Smooth muscle cell (in vitro differentiated cells): ENCODE measurements at regions not wholly inside any gene's neighbourhood (a gene's known extent, or its start where the extent isn't known, plus 50 kb on each side); places are given as distances from the start of the nearest gene placed in this dataset.

ENCODE experiments used
- DNase-seq: peaks from one replicate; lab custom pipeline; 2025; ENCODE audit not compliant: unreplicated experiment; lab: John Stamatoyannopoulos, UW
- H2AFZ ChIP-seq: fragments of 200-600 bp; sonication (generic); 2 replicates; pipeline ENCODE4 v1.6.0; 2016; ENCODE audit warnings: antibody characterized with exemption, low read depth, mild to moderate bottlenecking
- H3F3A ChIP-seq: fragments of 200-600 bp; sonication (generic); 2 replicates; pipeline ENCODE4 v1.6.0; 2017; ENCODE audit warnings: antibody characterized with exemption, low read depth
- H3K27ac ChIP-seq: fragments of 200-600 bp; sonication (generic); 2 replicates; pipeline ENCODE4 v1.5.1; 2016; ENCODE audit warnings: low read depth, mild to moderate bottlenecking
- H3K27me3 ChIP-seq: fragments of 200-600 bp; sonication (generic); 2 replicates; pipeline ENCODE4 v1.6.1; 2016; ENCODE audit warnings: low read depth, mild to moderate bottlenecking
- H3K36me3 ChIP-seq: fragments of 200-600 bp; sonication (generic); 2 replicates; pipeline ENCODE4 v1.5.1; 2016; ENCODE audit warnings: low read depth
- H3K4me1 ChIP-seq: fragments of 200-600 bp; sonication (generic); 2 replicates; pipeline ENCODE4 v1.5.1; 2016; ENCODE audit warnings: low read depth
- H3K4me2 ChIP-seq: fragments of 200-600 bp; sonication (generic); 2 replicates; pipeline ENCODE4 v1.6.0; 2016; ENCODE audit warnings: mild to moderate bottlenecking
- H3K4me3 ChIP-seq: fragments of 200-600 bp; sonication (generic); 2 replicates; pipeline ENCODE4 v1.5.1; 2016; ENCODE audit warnings: mild to moderate bottlenecking
- H3K79me2 ChIP-seq: fragments of 200-600 bp; sonication (generic); 2 replicates; pipeline ENCODE4 v1.6.0; 2016; ENCODE audit warnings: low read depth, mild to moderate bottlenecking
- H3K9ac ChIP-seq: fragments of 200-600 bp; sonication (generic); 2 replicates; pipeline ENCODE4 v1.6.0; 2016; ENCODE audit warnings: low read depth
- H3K9me3 ChIP-seq: fragments of 200-600 bp; sonication (generic); replicated peaks from 2 replicates; pipeline ENCODE4 v1.5.1; 2016; ENCODE audit warnings: low read depth
- H4K20me1 ChIP-seq: fragments of 200-600 bp; sonication (generic); 2 replicates; pipeline ENCODE4 v1.6.0; 2016; ENCODE audit warnings: low read depth
- WGBS: methylation state at CpG from one replicate; pipeline ENCODE4 v1.1.7; 2016; ENCODE audit warnings: low lambda C conversion rate; 5-methylcytosine and 5-hydroxymethylcytosine counted together
- TF ChIP-seq, protein P1 (sequence below): fragments of 200-600 bp; sonication (generic); IDR thresholded peaks from 2 replicates; pipeline ENCODE4 v1.5.1; 2017; ENCODE audit warnings: borderline replicate concordance, mild to moderate bottlenecking, antibody characterized with exemption; ENCODE audit not compliant: insufficient read depth, poor library complexity, severe bottlenecking

DNA sequence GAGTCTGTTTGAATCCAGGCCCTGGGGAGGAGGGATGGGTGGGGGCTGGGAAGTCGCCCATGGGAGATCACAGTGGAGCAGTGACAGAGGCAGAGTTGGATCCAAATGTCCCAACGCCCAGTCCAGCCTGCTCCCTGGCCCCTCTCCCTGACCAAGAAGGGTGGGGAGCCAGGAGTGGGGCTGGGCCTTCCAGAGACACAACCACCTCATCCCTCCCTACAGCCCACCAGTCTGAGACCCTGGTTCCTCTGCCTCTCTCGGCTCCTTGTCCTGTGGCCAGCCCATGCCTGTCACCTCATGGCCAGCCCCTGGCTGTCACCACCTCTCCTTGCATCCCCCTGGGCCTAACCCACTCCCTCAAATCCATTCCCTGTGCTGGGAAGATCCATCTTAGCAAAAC is 71.2 kb upstream of the PRR5 start:
- Histone ChIP-seq H3F3A (no peaks in the 10 kb centered on the region), H3K36me3 (no peaks in the 10 kb centered on the region), H3K27ac (no peak overlapping the region), H3K4me2 (no peak overlapping the region), H3K9ac (no peak overlapping the region), H3K4me1 (no peaks in the 10 kb centered on the region), H3K27me3 (no peaks in the 10 kb centered on the region), H3K9me3 (no peaks in the 10 kb centered on the region), H3K79me2 (no peaks in the 10 kb centered on the region), H3K4me3 (no peak overlapping the region), H2AFZ (no peak overlapping the region), H4K20me1 (no peaks in the 10 kb centered on the region)
- TF ChIP-seq, protein P1, sequence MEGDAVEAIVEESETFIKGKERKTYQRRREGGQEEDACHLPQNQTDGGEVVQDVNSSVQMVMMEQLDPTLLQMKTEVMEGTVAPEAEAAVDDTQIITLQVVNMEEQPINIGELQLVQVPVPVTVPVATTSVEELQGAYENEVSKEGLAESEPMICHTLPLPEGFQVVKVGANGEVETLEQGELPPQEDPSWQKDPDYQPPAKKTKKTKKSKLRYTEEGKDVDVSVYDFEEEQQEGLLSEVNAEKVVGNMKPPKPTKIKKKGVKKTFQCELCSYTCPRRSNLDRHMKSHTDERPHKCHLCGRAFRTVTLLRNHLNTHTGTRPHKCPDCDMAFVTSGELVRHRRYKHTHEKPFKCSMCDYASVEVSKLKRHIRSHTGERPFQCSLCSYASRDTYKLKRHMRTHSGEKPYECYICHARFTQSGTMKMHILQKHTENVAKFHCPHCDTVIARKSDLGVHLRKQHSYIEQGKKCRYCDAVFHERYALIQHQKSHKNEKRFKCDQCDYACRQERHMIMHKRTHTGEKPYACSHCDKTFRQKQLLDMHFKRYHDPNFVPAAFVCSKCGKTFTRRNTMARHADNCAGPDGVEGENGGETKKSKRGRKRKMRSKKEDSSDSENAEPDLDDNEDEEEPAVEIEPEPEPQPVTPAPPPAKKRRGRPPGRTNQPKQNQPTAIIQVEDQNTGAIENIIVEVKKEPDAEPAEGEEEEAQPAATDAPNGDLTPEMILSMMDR, result no peak
- 67% methylated on average over 2 of the region's 3 CpGs for WGBS
- DNase-seq, result no peak

DNA sequence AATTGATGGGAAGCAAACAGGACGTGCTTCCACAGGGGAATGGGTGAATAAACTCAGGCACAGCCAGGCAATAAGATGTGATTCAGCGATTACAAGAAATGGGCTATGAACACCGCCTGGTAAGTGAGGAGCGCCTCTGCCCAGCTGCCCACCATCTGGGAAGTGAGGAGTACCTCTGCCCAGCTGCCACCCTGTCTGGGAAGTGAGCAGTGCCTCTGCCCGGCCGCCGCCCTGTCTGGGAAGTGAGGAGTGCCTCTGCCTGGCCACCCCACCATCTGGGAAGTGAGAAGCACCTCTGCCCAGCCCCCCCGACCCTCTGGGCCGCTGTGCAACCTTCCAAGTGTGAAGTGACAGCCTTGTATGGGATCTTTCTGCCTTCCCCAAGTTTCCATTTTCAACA is 73.2 kb upstream of the PRR5 start:
- TF ChIP-seq, protein P1, result no peak
- Histone ChIP-seq H3K9ac (no peak overlapping the region), H3K27ac (no peak overlapping the region), H3K9me3 (no peaks in the 10 kb centered on the region), H3K4me1 (no peaks in the 10 kb centered on the region), H4K20me1 (no peaks in the 10 kb centered on the region), H3K36me3 (no peaks in the 10 kb centered on the region), H3K4me2 (no peak overlapping the region), H3K27me3 (no peaks in the 10 kb centered on the region), H2AFZ (no peak overlapping the region), H3K4me3 (no peak overlapping the region), H3F3A (no peaks in the 10 kb centered on the region), H3K79me2 (no peaks in the 10 kb centered on the region)
- DNase-seq, result no peak
- WGBS, result 88% methylated on average over 9 of the region's 9 CpGs

DNA sequence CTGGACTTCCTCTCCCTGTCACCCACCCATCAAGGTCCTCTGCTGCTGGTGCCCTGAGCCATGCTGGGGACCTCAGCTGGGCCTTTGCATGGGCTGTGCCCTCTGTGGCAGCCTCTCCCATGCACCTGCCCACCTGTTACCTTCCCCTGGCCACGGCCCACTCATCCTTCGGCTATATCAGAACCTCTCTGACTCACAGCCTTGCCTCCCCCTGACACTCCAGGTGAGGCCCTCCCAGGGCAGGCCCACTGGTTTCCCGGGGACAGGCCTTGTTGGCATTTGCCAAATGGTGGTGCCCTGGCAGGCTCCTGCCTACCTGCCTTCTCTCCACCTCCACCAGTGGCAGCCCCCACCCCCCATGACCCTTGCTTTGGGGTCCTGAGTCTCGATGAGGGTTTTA is 73.7 kb upstream of the PRR5 start:
- no peak overlapping the region for H2AFZ ChIP-seq
- DNase-seq, result no peak
- no peaks in the 10 kb centered on the region for H3F3A ChIP-seq
- TF ChIP-seq, protein P1, result no peak
- H3K9ac ChIP-seq, result no peak overlapping the region
- no peaks in the 10 kb centered on the region for H3K4me1 ChIP-seq
- H3K4me3 ChIP-seq, result no peak overlapping the region
- no peaks in the 10 kb centered on the region for H3K9me3 ChIP-seq
- no peak overlapping the region for H3K4me2 ChIP-seq
- no peaks in the 10 kb centered on the region for H4K20me1 ChIP-seq
- no peaks in the 10 kb centered on the region for H3K27me3 ChIP-seq
- no peaks in the 10 kb centered on the region for H3K36me3 ChIP-seq
- H3K79me2 ChIP-seq, result no peaks in the 10 kb centered on the region
- 87% methylated on average over 4 of the region's 4 CpGs for WGBS
- no peak overlapping the region for H3K27ac ChIP-seq

DNA sequence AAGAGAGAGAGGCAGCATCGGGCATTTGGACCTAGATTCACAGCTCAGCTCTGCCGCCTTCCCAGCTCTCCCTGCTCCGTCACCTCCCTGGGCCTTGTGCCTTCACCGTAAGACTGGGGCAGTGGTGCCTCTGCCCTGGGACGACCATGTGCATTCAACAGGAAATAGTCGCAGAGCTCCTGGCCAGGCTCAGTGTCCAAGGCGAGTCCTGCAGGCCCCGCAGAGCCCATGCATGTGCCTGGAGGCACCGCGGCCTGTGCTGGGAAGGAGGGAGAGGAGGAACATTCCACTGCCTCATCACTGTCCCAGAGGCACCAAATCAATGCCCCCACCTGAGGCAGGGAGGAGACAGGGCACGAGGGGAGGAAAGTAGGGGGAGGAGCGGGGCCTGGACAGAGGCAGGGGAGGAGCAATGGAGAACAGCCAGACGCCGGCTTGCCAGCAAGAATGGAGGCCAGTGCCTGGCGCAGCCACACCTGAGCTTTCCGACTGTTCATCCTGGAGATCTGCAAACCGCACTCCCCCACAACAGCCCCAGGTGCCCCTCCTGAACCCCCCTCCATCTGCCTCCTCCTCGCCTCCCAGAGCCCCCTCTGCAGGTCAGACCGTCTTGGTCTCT is 74.4 kb upstream of the PRR5 start:
- WGBS, result 67% methylated on average over 18 of the region's 19 CpGs
- DNase-seq, result no peak
- Histone ChIP-seq H3K79me2 (no peaks in the 10 kb centered on the region), H3K4me1 (no peaks in the 10 kb centered on the region), H4K20me1 (no peaks in the 10 kb centered on the region), H3K36me3 (no peaks in the 10 kb centered on the region), H3K4me3 (no peak overlapping the region), H3K27me3 (no peaks in the 10 kb centered on the region), H3K9ac (no peak overlapping the region), H3K27ac (no peak overlapping the region), H3K4me2 (no peak overlapping the region), H3K9me3 (no peaks in the 10 kb centered on the region), H2AFZ (no peak overlapping the region), H3F3A (no peaks in the 10 kb centered on the region)
- TF ChIP-seq, protein P1, result no peak
